ENCODE measurements at regions not wholly inside any gene's neighbourhood (a gene's known extent, or its start where the extent isn't known, plus 50 kb on each side); places are given as distances from the start of the nearest gene placed in this dataset.

DNA sequence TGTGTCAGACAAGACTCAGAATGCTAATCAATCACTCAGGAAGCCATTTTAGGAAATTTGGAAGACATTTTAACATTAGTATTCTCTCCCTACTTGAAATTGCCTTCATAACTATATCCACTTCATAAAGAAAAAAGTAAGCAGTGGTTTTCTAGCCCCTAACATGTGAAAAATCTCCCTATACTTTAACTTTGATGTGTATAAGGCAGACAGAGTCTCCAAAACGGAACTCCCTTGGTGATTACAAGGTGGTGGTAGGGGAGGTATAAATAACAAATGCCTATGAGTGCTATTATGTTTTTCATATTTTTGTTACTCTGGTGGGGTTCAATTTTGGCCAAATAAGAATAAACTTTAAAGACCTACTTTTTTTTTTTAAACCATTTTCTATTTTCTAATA, 300.3 kb downstream of the BTG1 start:
- TF ChIP-seq ZNF274 (IDR thresholded peaks at IDR 0.05; ENCODE audit: low read depth, low read length): no peak
- TF ChIP-seq YY1 (IDR thresholded peaks at IDR 0.05; ENCODE audit: insufficient read depth, insufficient read length): no peak
- no peak for TF ChIP-seq SUZ12 (IDR thresholded peaks at IDR 0.05; ENCODE audit: extremely low read depth, insufficient read depth, insufficient read length)
